SK-N-SH treated with all-trans-retinoic acid at 6 μM for 48 hours (cell line): ENCODE measurements at regions not wholly inside any gene's neighbourhood (a gene's known extent, or its start where the extent isn't known, plus 50 kb on each side); places are given as distances from the start of the nearest gene placed in this dataset.

Experiments
- GLIS3 ChIP-seq: fragments of 250-450 bp; sonication (Bioruptor Pico); IDR thresholded peaks from 2 replicates; pipeline ENCODE4 v1.5.0; 2020; ENCODE audit warnings: mild to moderate bottlenecking, moderate library complexity
- TF ChIP-seq, protein P1 (sequence below): fragments of 250-450 bp; sonication (Bioruptor Pico); IDR thresholded peaks from 2 replicates; pipeline ENCODE4 v1.8.0; 2020; ENCODE audit warnings: mild to moderate bottlenecking, moderate library complexity, borderline replicate concordance

DNA sequence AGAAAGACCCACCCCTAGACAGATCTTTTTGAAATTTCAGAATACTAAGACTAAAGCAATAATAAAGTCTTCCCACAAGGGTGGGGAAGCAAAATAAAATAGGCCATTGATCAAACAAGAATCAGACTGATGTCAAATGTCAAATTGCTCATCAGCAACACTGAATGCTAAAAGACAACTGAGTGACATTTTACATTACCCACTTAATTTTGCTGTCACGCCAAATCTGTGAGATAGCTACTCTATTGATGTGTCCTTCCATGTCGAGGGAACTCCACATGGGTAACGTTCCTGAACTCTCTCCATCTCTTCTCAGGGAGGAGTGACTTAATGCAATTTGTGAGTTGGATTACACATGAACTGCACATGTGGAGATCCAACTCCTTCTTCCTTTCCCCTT is 271.7 kb upstream of the CAMK1G start:
- no peak for TF ChIP-seq GLIS3 (CRISPR knock-in tag)
- TF ChIP-seq, protein P1, sequence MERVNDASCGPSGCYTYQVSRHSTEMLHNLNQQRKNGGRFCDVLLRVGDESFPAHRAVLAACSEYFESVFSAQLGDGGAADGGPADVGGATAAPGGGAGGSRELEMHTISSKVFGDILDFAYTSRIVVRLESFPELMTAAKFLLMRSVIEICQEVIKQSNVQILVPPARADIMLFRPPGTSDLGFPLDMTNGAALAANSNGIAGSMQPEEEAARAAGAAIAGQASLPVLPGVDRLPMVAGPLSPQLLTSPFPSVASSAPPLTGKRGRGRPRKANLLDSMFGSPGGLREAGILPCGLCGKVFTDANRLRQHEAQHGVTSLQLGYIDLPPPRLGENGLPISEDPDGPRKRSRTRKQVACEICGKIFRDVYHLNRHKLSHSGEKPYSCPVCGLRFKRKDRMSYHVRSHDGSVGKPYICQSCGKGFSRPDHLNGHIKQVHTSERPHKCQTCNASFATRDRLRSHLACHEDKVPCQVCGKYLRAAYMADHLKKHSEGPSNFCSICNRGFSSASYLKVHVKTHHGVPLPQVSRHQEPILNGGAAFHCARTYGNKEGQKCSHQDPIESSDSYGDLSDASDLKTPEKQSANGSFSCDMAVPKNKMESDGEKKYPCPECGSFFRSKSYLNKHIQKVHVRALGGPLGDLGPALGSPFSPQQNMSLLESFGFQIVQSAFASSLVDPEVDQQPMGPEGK = no peak
